Osteocyte (in vitro differentiated cells): ENCODE measurements at regions not wholly inside any gene's neighbourhood (a gene's known extent, or its start where the extent isn't known, plus 50 kb on each side); places are given as distances from the start of the nearest gene placed in this dataset.

ENCODE experiments used
- DNase-seq: peaks from one replicate; pipeline ENCODE4 v3.0.0; 2021; ENCODE audit warnings: mixed read lengths; ENCODE audit not compliant: unreplicated experiment; ENCODE audit errors: extremely low spot score
- H3K27ac Mint-ChIP-seq: one replicate; pipeline ENCODE4 v1.8.0; 2021; ENCODE audit warnings: mild to moderate bottlenecking, mixed read lengths; ENCODE audit not compliant: unreplicated experiment
- H3K27me3 Mint-ChIP-seq: one replicate; pipeline ENCODE4 v1.8.0; 2021; ENCODE audit warnings: mixed read lengths; ENCODE audit not compliant: unreplicated experiment
- H3K36me3 Mint-ChIP-seq: one replicate; pipeline ENCODE4 v1.8.0; 2021; ENCODE audit warnings: mixed read lengths; ENCODE audit not compliant: unreplicated experiment
- H3K4me1 Mint-ChIP-seq: one replicate; pipeline ENCODE4 v1.8.0; 2021; ENCODE audit warnings: mixed read lengths; ENCODE audit not compliant: unreplicated experiment
- H3K4me3 Mint-ChIP-seq: one replicate; pipeline ENCODE4 v1.8.0; 2021; ENCODE audit warnings: mild to moderate bottlenecking, moderate library complexity, mixed read lengths; ENCODE audit not compliant: unreplicated experiment
- H3K9me3 Mint-ChIP-seq: one replicate; pipeline ENCODE4 v1.8.0; 2021; ENCODE audit warnings: mixed read lengths; ENCODE audit not compliant: unreplicated experiment
- TF ChIP-seq, protein P1 (sequence below): fragments of 200-600 bp; sonication (generic); IDR thresholded peaks from 2 replicates; pipeline ENCODE4 v1.5.0; 2021; ENCODE audit warnings: antibody characterized with exemption, mild to moderate bottlenecking, moderate library complexity

DNA sequence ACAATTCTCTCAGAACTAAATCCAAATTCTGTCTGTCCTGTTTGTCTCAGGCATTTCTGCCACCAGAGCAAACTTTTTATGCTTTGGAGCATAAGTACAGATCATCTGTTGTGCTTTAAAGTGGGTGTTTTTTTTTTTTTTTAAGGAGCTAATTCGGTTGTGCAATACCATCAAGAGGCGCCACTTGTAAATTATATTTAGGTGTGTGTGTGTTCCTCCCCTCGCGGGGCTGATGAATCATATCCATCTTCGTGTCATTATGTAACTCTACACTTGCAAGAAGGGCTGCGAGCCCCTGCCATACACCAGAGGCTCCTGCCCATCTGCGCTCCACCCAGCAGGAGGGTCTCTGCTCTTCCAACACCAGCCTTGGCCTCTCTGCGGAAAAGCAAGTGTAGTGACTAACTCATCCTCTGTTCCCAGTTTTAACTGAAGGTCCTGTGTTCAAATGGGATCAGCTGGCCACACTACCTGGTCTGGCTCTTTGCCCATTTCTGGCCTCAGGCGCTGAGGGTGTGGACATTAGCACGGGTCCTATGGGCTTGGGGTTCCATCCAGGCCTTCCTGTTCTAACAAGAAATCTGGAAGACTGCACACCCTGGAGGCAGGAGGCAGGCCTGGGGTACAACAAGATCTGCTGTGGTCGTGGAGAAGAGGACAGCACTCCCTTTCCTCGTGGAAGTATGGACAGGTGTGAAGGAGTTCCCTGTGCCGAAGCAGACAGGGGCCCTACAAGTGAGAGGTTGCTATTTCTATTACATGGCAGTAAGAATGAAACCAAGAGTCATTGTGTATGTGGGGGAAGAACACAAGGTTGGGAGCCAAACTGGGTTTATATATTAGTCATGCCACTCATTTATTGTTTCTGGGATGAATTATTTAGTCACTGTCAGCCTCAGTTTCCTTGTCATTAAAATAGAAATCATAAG, 96.1 kb upstream of the MBNL2 start:
- no peaks in the 10 kb centered on the region for H3K27me3 Mint-ChIP-seq
- no peak overlapping the region for H3K4me3 Mint-ChIP-seq
- peak overlapping the region; percentile 65 for H3K27ac Mint-ChIP-seq
- TF ChIP-seq, protein P1, sequence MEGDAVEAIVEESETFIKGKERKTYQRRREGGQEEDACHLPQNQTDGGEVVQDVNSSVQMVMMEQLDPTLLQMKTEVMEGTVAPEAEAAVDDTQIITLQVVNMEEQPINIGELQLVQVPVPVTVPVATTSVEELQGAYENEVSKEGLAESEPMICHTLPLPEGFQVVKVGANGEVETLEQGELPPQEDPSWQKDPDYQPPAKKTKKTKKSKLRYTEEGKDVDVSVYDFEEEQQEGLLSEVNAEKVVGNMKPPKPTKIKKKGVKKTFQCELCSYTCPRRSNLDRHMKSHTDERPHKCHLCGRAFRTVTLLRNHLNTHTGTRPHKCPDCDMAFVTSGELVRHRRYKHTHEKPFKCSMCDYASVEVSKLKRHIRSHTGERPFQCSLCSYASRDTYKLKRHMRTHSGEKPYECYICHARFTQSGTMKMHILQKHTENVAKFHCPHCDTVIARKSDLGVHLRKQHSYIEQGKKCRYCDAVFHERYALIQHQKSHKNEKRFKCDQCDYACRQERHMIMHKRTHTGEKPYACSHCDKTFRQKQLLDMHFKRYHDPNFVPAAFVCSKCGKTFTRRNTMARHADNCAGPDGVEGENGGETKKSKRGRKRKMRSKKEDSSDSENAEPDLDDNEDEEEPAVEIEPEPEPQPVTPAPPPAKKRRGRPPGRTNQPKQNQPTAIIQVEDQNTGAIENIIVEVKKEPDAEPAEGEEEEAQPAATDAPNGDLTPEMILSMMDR: peak; percentile 25
- no peaks in the 10 kb centered on the region for H3K9me3 Mint-ChIP-seq
- H3K4me1 Mint-ChIP-seq: peaks cover 64% of the 10 kb centered on the region
- H3K36me3 Mint-ChIP-seq: no peaks in the 10 kb centered on the region
- no peak for DNase-seq

DNA sequence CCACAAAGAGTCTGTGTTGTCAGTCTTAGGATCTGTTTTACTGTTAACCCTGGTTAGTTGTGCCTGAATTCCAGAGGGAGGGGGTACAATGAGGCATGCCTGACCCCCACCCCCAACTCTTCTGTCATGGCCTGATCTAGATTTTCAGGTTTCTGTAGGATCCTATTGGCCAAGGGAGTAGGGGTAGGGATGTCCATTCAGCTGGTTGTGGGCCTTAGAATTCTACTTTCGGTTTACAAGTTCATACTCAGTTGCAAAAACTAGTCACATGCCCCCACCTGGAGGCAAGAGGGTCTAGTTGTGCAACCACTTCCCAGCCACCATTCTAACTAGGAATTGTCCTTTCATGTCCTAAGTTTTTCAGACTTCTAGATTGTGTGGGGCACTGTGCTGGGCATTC, 94.3 kb upstream of the MBNL2 start:
- Mint-ChIP-seq H3K27ac (no peak overlapping the region), H3K27me3 (no peaks in the 10 kb centered on the region), H3K4me1 (peaks cover 58% of the 10 kb centered on the region), H3K9me3 (no peaks in the 10 kb centered on the region), H3K36me3 (no peaks in the 10 kb centered on the region), H3K4me3 (no peak overlapping the region)
- TF ChIP-seq, protein P1: no peak
- DNase-seq: no peak

DNA sequence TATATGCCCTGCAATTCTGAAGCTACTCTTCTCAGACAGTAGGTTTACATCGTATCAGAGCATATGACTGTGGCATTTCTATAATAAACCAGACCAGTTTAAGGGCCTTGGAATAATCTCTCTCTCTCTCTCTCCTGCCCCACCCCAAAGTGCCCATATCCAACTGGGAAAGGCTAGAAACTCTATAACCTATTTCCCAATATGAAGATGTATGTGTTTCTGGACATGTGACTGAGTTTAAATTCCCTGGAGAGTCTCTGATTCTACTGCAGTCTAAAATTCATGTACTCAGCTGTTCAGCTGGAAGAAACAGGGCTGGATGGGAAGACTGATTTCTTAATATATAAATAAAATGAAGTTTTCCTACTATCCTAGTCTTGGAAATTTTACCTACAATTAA, 91.9 kb upstream of the MBNL2 start:
- TF ChIP-seq, protein P1: no peak
- Mint-ChIP-seq H3K4me1 (peaks cover 51% of the 10 kb centered on the region), H3K36me3 (no peaks in the 10 kb centered on the region)

DNA sequence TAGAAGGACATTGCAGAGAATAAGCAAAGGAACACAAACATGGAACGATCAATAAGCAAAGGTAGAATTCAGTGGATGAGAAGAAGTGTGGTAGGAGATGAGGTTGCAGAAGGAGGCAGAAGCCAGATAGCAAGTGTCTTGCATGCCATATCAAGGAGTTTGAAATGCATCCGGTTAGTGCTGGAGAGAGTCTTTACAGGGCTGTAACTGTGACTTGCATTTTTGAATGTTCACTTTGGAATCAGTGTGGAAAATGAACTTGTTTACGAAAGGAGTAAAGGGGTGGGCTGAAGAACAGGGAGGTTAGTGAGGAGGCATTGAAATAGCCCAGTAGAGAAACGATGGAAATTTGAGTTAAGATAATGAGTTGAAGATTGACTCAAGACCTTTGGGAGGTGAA, 90.7 kb upstream of the MBNL2 start:
- Mint-ChIP-seq H3K27ac (no peak overlapping the region), H3K4me1 (peaks cover 48% of the 10 kb centered on the region), H3K4me3 (no peak overlapping the region), H3K9me3 (no peaks in the 10 kb centered on the region), H3K27me3 (no peaks in the 10 kb centered on the region), H3K36me3 (no peaks in the 10 kb centered on the region)
- TF ChIP-seq, protein P1: no peak
- DNase-seq: no peak

More for the DNA sequence above, 91.9 kb upstream of the MBNL2 start:
- DNase-seq: no peak
- Mint-ChIP-seq H3K4me3 (no peak overlapping the region), H3K27ac (peak overlapping the region; percentile 7), H3K27me3 (no peaks in the 10 kb centered on the region), H3K9me3 (no peaks in the 10 kb centered on the region)

DNA sequence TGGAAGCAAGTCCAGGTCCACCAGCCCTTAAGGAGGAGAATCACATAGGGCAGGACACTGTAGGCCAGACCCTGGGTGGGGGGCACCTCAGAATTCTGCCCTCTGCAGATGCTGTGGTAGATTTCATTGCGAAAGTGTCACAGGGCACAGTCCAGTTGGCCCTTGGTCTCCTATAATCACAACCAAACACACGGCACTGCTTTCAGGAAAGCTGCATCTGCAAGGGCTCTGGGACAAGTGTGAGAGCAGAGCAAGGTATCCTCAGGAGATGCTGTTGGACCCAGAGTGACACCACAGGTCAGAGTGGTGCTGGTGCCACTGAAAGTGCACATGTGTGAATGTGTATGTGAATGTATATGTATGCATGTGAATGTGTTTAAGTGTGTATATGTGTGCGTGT, 88.6 kb upstream of the MBNL2 start:
- no peak for DNase-seq
- Mint-ChIP-seq H3K27ac (no peak overlapping the region), H3K4me1 (peaks cover 51% of the 10 kb centered on the region), H3K9me3 (no peaks in the 10 kb centered on the region), H3K36me3 (no peaks in the 10 kb centered on the region), H3K27me3 (no peaks in the 10 kb centered on the region), H3K4me3 (no peak overlapping the region)
- TF ChIP-seq, protein P1: no peak
